ENCODE measurements at regions not wholly inside any gene's neighbourhood (a gene's known extent, or its start where the extent isn't known, plus 50 kb on each side); places are given as distances from the start of the nearest gene placed in this dataset.

DNA sequence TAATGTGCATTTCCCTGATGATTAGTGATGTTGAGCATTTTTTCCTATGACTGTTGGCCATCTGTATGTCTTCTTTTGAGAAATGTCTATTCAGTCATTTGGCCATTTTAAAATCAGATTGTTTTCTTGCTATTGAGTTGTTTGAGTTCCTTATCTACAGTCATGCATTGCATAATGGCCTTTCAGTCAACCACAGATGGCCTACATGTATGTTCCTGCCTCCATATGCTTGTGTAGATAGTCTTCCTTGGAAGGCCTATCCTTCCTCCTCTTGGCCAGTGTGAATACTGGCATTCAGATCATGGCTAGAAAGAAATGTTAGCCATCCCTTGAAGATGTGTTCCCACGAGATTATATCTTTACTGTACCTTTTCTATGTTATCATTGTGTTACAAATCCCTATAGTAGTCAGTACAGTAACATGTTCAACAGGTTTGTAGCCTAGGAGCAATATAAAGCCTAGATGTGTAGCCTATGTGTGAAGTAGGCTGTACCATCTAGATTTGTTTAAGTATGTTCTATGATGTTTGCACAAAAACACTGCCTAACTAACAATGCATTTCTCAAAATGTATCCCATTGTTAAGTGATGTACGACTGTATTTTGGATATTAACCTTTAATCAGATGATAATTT lies 65.6 kb upstream of the CD302 start:
- no peak overlapping the region for H3K4ac ChIP-seq (ENCODE audit: low read depth, low read length)
- no peaks in the 10 kb centered on the region for H3K4me1 ChIP-seq (ENCODE audit: control insufficient read depth, insufficient read depth, low read length)
- H3K56ac ChIP-seq (ENCODE audit: extremely low read depth, insufficient read depth, low read length), result no peak overlapping the region
- H3K4me2 ChIP-seq (ENCODE audit: low read depth, low read length), result no peak overlapping the region
- intact Hi-C loops (cut with micrococcal nuclease) (no loop called here), dilution Hi-C loops (cut with HindIII; ENCODE audit: low sequenced_read_pairs, unreplicated experiment) (no loop called here), in situ Hi-C loops (cut with MboI; ENCODE audit: low sequenced_read_pairs) (no loop called here)
- no peak for TF ChIP-seq POLR2A (IDR thresholded peaks at IDR 0.05; ENCODE audit: low read depth, low read length)
- TF ChIP-seq SMC3 (IDR thresholded peaks at IDR 0.05; ENCODE audit: low read depth, low read length), result no peak
- no peak for TF ChIP-seq NFE2L2 (IDR thresholded peaks at IDR 0.05; ENCODE audit: low read depth, low read length)
- TF ChIP-seq MXI1 (IDR thresholded peaks at IDR 0.05; ENCODE audit: borderline replicate concordance, low read depth, low read length), result no peak
- TF ChIP-seq CEBPB (IDR thresholded peaks at IDR 0.05; ENCODE audit: low read depth, low read length), result no peak
- TF ChIP-seq, protein P1, sequence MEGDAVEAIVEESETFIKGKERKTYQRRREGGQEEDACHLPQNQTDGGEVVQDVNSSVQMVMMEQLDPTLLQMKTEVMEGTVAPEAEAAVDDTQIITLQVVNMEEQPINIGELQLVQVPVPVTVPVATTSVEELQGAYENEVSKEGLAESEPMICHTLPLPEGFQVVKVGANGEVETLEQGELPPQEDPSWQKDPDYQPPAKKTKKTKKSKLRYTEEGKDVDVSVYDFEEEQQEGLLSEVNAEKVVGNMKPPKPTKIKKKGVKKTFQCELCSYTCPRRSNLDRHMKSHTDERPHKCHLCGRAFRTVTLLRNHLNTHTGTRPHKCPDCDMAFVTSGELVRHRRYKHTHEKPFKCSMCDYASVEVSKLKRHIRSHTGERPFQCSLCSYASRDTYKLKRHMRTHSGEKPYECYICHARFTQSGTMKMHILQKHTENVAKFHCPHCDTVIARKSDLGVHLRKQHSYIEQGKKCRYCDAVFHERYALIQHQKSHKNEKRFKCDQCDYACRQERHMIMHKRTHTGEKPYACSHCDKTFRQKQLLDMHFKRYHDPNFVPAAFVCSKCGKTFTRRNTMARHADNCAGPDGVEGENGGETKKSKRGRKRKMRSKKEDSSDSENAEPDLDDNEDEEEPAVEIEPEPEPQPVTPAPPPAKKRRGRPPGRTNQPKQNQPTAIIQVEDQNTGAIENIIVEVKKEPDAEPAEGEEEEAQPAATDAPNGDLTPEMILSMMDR (conservative IDR thresholded peaks at IDR 0.05; ENCODE audit: low read depth, low read length), result no peak
- TF ChIP-seq RAD21 (IDR thresholded peaks at IDR 0.05; ENCODE audit: low read length), result no peak
- TF ChIP-seq BHLHE40 (IDR thresholded peaks at IDR 0.05; ENCODE audit: low read depth, low read length), result no peak
- TF ChIP-seq RFX5 (IDR thresholded peaks at IDR 0.05; ENCODE audit: low read depth, low read length), result no peak
- no peak for TF ChIP-seq MAZ (IDR thresholded peaks at IDR 0.05; ENCODE audit: borderline replicate concordance, low read depth, low read length)
- TF ChIP-seq, protein P2, sequence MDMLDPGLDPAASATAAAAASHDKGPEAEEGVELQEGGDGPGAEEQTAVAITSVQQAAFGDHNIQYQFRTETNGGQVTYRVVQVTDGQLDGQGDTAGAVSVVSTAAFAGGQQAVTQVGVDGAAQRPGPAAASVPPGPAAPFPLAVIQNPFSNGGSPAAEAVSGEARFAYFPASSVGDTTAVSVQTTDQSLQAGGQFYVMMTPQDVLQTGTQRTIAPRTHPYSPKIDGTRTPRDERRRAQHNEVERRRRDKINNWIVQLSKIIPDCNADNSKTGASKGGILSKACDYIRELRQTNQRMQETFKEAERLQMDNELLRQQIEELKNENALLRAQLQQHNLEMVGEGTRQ (IDR thresholded peaks at IDR 0.05; ENCODE audit: low read depth, low read length), result no peak
- no peak for DNase-seq
- no peaks in the 10 kb centered on the region for H3K36me3 ChIP-seq (ENCODE audit: control insufficient read depth, insufficient read depth, low read length)
- no peak overlapping the region for H2BK5ac ChIP-seq (ENCODE audit: low read depth, low read length, poor library complexity, severe bottlenecking)
- no peak overlapping the region for H3K9ac ChIP-seq (ENCODE audit: low read depth, low read length)
- no TSS peak for BruUV-seq (replicated peaks)
- no peak overlapping the region for H2AK9ac ChIP-seq (replicated peaks; ENCODE audit: low read depth, low read length, poor library complexity)
- H3K18ac ChIP-seq (ENCODE audit: low read depth, low read length), result no peak overlapping the region
- ChIA-PET POLR2A (ENCODE audit: unreplicated experiment) (no interaction called here), CTCF (no interaction called here)
- no peak overlapping the region for H2AK5ac ChIP-seq (ENCODE audit: low read depth, low read length)
- H3K9me1 ChIP-seq (ENCODE audit: insufficient read depth, low read length), result no peaks in the 10 kb centered on the region
- H2BK120ac ChIP-seq (ENCODE audit: low read depth, low read length), result no peak overlapping the region
- no peak overlapping the region for H3K27ac ChIP-seq (ENCODE audit: insufficient read depth, low read length)
- no peak overlapping the region for H2AFZ ChIP-seq (replicated peaks; ENCODE audit: low read length, poor library complexity)
- H3K23ac ChIP-seq (ENCODE audit: low read depth, low read length), result no peak overlapping the region
- WGBS, 2 experiments (ENCODE audit: extremely low coverage in 2 of 2, insufficient read length in 1 of 2), result no CpG with 5 or more reads among the region's 2 CpGs
- no peak overlapping the region for H2BK20ac ChIP-seq (ENCODE audit: low read depth, low read length)
- no peaks in the 10 kb centered on the region for H4K20me1 ChIP-seq (ENCODE audit: insufficient read depth, low read length)
- H3K79me1 ChIP-seq (ENCODE audit: low read depth in 1 of 2, low read length in 2 of 2), result no peaks in the 10 kb centered on the region
- no peak overlapping the region for H3K4me3 ChIP-seq (ENCODE audit: insufficient read depth, low read depth, low read length)
- H3K9me3 ChIP-seq (ENCODE audit: control insufficient read depth, insufficient read depth, low read length), result no peaks in the 10 kb centered on the region
- no peak overlapping the region for H4K91ac ChIP-seq (ENCODE audit: insufficient read depth, low read depth, low read length)
- no peak for ATAC-seq (ENCODE audit: low read depth)
- H4K8ac ChIP-seq (ENCODE audit: low read depth in 2 of 2, low read length in 2 of 2), result no peak overlapping the region
- no peak overlapping the region for H4K5ac ChIP-seq (ENCODE audit: low read depth, low read length)
- H3K27me3 ChIP-seq (ENCODE audit: control insufficient read depth, insufficient read depth, low read length), result peaks cover 6% of the 10 kb centered on the region
- H3K14ac ChIP-seq (replicated peaks; ENCODE audit: low read depth, low read length), result no peak overlapping the region
- H2BK15ac ChIP-seq (ENCODE audit: low read depth, low read length), result no peak overlapping the region

Data from IMR-90 (cell line).